Breast epithelium (tissue), 3 donors: ENCODE measurements at regions not wholly inside any gene's neighbourhood (a gene's known extent, or its start where the extent isn't known, plus 50 kb on each side); places are given as distances from the start of the nearest gene placed in this dataset.

Source experiments
- POLR2A ChIP-seq: fragments of 450-650 bp; IDR thresholded peaks from one replicate; pipeline ENCODE4 v1.6.1; 2016; ENCODE audit warnings: antibody characterized with exemption, mild to moderate bottlenecking, moderate library complexity
- POLR2AphosphoS5 ChIP-seq, 3 donors: sonication (generic); formaldehyde crosslinking; IDR thresholded peaks; one replicate each; pipeline ENCODE4 v1.6.1; 2017; ENCODE audit warnings: antibody characterized with exemption in 3 of 3
- TF ChIP-seq, protein P1 (sequence below), 3 donors: fragments of 450-650 bp; IDR thresholded peaks; one replicate each; pipeline ENCODE4 v1.5.1; 2016 to 2017; ENCODE audit warnings: antibody characterized with exemption in 3 of 3, mild to moderate bottlenecking in 3 of 3, moderate library complexity in 3 of 3

DNA sequence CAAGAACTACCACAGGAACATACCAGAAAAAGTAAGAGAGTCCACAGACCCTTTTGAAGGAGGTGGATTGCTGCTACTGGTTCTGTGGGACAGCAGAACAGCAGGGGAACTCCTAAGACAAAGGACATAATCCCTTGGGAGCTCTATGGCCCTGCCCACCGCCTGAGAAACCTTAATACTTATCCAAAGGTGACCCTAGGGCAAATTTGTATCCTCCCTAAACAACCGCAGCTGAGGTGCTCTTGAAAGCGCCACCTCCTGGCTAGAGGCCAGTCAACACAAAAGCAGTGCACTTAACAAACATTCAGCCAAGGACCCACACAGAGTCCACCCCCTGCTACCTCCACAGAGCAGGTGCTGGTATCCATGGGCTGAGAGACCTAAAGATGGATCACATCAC, 136.8 kb downstream of the ADAM29 start:
- TF ChIP-seq POLR2AphosphoS5 (IDR thresholded peaks at IDR 0.05): no peak
- TF ChIP-seq, protein P1, sequence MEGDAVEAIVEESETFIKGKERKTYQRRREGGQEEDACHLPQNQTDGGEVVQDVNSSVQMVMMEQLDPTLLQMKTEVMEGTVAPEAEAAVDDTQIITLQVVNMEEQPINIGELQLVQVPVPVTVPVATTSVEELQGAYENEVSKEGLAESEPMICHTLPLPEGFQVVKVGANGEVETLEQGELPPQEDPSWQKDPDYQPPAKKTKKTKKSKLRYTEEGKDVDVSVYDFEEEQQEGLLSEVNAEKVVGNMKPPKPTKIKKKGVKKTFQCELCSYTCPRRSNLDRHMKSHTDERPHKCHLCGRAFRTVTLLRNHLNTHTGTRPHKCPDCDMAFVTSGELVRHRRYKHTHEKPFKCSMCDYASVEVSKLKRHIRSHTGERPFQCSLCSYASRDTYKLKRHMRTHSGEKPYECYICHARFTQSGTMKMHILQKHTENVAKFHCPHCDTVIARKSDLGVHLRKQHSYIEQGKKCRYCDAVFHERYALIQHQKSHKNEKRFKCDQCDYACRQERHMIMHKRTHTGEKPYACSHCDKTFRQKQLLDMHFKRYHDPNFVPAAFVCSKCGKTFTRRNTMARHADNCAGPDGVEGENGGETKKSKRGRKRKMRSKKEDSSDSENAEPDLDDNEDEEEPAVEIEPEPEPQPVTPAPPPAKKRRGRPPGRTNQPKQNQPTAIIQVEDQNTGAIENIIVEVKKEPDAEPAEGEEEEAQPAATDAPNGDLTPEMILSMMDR (IDR thresholded peaks at IDR 0.05): no peak
- no peak for TF ChIP-seq POLR2A
